ENCODE measurements at regions not wholly inside any gene's neighbourhood (a gene's known extent, or its start where the extent isn't known, plus 50 kb on each side); places are given as distances from the start of the nearest gene placed in this dataset.

DNA sequence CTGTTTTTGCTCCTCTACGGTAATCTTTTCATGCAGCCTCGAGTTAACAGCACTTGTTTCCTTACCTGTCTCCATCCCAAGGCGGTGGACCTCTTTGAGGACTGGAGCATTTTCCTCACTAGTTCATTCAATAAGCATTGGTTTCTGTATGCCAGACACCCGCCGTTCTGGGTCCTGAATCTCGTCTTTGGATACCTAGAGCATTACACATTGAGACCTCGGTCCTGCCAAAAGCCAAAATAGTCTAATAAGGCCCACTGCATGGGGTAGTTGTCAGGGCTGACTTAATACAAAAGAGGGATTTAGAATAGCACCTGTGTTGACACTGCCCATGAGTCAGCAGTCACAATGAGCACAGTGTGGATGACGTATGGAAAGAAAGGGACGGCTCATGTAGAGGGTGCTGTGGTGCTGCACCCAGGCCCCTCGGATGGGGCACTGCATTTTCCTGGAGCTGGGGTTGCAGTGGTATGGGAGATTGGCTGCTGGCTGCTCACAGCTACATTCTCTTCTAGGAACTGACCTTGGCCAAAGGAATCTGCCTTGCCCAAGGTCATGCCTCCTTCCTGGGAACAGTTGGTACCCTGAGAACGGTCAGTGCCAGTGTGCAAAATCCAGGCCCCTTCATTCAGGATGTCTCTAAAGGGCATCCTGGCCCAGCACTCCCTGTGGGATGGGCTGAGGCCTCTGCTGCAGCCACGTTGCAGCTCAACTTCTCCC, 126.9 kb upstream of the NCK2 start:
- DNase-seq: no peak

DNA sequence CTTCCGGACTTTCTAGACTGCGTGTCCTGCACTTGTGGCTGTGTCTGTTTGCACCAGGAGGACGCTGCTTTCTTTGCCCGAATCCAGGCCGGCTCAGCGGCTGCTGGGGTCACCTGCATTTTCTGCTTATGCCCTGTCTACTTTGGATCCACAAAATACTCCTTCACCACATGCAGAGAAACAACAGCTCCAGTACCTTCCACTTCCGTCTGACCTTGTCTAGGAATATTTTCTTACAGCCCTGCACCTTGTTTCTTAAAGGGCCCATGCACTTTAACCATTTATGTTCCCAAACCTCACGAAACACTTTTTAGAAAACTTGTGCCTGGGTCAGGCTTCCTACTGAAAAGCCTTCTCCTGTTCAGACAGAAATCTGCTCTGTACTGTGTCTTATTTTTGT, 129.4 kb upstream of the NCK2 start:
- DNase-seq: no peak

DNA sequence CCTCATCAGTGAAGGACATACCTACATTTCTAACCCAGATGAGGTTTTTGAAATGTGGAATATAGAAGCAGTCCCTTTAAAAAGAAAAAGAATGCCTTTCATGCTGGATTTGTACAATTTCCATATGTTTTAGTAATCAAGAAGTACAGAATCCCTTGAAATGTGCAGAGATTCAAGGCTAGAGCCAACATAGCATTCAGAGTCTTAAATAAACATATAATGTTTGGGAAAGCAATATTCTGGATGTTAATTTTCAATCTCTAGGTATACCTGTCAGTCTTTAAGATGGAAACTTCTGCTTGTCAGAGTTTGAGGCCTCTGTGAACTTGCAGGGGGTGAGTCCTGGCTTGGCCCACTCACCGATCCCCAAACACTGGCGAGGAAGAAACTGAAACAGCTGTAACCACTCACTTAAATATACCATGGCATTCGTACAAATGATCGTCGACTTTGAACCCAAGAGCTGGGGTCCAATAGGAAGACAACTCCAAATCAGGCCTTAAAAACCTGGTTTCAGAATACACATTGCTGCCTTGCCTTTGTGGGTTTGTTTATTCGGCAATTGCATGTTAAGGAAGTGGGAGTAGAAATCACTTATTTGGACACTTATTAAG, 132.8 kb upstream of the NCK2 start:
- DNase-seq: no peak

DNA sequence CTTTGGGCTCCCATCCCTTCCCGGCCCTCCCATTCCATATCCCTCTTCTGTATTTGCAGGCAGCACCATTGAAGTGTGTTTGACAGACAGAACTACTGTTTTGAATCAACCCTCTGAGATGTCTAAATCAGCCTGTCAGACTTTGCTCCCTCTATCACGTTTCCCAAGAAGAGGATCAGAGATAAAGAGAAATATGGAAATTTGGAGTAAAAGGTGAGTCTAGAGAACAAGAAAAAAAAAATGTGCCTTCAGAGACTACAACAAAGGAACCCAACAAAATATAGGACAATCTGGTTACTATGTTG, 133.4 kb upstream of the NCK2 start:
- DNase-seq: no peak

DNA sequence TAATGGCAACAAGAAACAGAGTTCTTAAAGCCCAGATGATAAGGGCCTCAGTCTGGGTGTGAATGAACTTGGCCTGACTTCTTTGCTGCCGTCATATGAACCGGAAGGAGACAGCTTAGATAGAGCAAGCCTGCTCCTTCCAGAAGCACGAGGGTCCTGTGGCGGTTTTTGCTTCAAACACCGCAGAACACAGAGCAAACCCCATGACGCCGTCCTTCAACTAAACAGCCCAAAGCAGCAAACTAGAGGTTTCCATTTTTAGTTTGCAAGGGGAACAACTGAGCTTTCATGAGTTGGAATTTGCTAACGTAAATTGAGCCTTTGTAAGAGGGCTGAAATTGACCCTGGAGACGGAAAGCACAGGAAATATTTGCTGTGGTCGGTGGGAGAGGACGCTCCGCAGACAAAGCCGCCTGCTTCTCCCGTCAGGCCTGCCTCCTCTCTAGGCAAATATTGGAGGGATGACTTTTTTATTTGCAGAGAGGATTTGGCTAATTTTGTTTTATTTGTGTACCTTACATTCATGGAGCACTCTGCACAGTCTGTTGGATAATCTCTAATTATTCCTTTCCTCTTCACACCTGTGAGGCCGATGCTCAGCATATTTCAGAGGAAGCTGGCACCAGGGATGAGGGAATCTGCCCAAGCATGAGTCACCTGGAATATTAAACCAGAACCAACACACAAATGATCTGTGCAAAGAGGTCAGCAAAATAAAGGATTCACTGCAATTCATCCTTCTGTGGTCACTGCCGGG, 134.0 kb upstream of the NCK2 start:
- DNase-seq: no peak

DNA sequence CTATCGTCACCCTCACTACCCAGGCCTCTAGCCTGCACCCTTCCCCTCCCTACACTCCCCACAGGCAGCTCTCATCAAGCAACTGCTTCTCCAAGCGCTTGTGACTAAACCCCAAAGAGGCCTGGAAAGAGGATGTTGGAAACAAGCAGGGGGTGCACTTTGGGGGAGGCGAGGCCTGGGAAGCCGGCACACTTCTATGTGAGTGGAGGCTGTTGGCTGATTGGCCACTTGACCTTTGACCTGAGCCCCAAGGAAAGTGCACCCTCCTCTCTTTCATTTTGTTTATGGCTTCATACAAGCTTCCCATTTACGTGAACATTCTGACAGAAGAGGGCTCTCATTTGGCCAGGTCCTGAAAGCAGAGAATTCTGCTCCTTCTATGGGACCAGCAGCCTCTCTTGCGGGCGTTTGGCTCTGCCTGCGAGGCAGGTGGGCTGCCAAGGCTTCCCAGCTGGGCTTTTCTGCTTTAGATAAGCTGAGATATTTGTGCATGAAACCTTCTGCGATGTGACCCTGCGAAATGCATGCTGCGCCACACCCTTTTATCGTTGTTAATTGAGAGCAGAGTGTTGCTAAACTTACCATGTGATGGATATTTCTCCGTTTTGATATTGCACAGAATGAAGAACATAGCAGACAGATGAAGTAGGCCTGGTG, 134.8 kb upstream of the NCK2 start:
- no peak for DNase-seq

DNA sequence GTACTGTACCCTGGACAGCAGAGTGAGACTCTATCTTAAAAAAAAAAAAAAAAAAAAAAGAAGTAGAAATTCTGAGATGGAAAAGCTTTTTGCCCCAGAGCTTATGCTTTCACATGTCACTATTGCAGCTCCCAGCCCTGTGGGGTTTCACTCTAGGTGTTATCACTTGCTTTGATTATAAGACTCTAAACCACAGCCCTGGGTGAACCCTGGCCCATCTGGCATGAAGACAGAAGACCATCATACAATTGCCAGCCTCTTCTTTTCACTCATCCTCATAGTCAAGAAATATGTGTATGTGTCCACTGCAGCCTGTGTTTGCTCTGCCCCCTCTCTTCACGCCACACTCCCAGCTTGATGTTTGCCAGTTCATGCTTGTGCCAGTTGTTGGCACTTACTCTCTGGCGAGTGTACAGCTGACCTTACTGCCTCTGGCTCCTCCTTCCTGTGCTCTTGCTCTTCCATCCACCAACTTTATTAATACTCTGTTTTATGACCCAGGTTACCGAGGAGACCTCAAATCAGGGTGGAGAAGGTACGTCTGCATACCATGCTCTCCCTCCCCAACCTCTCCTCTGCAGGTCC, 136.7 kb upstream of the NCK2 start:
- no peak for DNase-seq

DNA sequence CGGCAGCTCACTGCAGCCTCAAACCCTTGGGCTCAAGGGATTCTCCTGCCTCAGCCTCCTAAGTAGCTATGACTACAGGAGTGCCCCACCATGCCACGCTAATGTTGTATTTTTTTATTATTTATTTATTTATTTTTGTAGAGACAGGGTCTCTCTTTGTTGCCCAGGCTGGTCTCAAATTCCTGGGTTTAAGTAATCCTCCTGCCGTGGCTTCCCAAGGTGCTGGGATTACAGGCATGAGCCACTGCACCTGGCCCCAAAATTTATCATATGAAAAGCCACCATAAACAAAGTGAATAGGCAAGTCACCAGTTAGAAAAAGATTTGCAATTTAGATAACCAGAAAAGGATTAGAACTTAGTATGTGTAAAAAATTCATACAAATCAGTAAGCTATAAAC, 138.6 kb upstream of the NCK2 start:
- no peak for DNase-seq

DNA sequence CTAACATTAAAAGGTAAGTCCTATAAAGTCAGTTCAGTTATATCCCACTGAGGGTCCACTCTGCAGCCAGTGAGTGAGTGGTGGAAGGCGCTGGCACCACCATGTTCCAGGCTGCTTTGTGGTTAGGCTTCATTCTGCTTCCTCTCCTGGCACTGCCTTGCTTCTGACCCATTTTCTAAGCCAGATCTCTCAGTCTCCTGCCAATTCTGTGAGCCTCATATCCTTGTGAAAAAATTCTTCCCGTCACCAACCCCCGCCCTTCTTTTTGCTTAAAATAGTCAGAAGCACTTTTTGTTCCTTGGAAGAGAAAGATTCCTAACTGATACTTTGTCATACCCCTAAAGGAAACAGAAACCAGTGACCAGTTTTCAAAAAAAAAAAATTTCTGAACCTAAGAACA, 139.8 kb upstream of the NCK2 start:
- no peak for DNase-seq

DNA sequence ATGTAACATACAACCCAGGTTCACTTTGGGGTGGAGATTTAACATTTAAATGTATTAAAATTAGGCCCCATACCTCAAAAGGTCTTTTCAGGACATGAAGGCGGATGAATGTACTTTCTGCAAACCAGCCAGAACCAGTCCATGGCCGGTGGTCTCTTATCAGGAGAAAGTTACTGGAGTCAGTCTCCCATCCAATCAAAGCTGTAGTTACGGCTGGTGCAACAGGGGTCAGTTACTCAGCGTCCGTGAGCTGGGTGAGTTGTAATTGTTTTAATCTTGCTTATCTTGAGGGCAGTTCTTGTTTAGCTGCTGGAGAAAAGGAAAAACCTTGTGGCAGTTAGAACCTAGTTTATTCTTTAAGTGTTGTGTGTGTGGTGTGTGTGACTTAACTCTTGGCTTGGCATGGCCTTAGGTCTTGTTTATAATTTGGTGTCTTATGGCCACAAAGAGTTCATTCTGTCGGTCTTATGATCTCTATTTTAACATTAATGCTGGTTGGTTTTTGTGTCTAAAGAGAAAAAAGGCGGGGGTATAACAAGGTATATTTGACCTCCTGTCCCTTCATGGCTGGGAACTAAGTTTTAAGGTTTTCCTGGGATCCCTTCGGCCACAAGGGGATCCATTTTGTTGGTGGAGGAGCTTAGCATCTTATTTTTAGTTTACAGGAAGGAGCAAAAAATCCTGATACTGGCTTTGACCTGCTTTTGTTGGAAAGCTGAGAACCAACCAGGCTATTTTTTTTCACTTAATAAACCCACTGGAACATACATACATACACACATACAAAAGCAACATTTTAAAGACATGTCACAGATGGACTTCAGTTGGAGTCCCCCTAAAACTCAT, 143.5 kb upstream of the NCK2 start:
- no peak for DNase-seq

DNA sequence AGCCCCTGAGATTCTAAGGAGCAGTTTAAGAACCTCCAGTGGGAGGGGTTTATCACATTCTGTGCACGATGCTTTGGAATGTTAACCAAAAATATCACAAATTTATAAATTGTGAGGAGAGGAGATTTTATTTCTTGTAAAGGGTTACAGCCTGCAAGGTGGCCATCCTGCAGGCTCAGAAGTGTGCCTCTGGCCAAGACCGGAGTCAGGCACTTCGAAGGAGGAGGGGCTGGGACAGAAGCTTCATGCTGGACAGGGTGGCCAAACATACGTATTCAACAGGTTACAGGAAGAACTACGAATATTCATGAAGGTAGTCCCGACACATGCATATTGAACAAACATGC, 144.1 kb upstream of the NCK2 start:
- DNase-seq: no peak

DNA sequence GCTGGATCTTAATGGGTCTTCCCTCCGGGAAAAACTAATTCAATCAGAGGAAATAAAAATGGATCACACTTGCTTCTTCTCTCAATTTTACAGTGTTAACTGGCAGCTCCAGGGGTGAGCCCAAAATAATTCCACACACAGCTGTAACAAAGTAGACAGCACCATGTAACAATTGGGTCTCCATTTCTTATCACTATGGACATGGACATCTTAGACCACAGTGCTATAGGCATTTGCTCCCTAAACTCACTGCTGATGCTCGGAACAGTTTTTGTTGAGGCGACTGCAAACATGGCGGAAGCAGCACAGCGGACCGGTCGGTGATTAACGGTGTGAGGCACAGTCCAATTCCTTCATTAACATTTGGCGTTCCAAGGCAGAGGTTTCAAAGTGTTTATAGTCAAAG, 144.7 kb upstream of the NCK2 start:
- no peak for DNase-seq

DNA sequence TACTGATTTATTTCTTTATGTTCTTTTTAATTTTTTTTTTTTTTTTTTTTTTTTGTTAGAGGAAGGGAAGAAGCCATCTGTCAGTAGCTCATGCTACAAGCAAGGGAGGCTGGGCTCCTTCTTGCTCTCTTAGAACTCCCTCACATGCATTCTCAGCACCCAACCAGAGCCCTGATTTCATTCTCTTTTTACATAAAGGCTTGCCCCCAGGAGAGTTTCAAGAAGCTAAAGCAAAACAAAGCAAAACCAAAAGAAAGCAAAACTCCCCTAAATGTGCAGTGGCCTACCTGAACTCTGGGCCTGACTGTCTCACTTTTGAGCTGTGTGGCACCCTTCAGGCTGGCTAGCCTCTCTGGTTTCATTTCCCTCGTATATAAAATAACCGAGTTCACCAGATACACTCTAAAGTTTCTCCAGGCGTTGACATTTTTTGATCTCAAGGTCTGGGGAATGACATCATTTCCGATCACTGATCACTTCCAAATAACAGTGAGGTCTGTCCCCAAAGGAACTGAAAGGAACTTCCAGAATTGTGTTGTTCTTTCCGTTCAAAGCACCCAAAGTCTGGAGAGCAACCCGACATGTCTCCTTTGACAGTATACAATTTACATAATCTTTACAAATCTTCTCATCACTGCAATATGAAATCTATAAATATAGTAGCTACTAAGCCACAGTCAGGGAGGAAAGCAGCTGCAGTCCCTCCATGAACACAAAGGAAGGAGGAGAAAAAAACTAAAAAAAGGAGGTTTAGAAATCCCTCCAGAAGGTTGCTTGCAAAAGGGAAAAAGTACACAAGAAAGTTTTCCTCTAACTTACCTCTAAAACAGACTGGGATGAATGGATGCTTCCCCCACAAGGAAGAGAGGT, 145.6 kb upstream of the NCK2 start:
- DNase-seq: no peak

DNA sequence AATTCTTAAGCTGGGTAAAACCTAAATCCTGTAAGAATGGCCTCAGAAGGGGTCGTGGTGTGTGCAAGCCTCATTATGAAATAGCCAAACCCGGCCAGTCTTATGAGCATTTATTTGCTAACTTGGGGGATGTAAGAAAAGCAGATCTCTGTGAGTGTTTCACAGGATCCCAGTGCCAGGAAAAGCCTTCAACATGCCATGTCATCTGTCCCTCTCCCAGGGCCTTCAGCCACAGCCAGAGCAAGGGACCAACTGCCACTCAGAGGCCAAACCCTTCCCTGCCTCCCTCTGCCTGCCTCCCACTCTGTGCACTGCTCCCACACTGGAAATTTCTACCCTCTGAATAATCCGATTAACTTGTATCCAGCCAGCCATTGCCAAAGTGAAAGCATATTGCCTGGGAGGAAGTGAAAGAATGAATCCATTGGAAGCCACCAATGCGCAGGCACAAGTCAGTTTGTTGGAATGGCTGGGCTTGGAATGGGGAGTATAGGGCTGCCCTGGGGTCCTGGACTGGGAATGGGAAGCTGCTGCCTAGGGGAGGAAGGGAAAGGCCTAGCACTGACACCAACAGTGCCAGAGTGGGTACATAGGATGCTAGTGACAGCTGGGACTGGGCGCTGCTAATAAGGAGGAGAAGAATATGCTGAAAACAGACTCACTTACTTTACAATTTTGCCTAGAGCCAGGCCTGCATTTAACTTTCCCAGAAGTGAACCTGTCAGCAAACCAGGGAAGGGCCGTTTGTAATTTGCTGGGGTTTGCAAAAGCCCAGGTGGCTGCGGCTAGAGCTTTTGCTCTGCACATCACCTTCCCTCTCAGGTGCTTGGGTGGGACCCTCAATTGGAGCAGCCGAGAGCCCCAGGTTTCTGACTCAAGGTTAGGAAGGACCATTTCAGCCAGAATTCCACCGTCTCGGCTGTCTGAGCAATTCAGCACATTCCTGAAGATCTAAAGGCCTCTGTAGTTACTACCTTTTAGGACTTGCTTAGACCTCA, 146.6 kb upstream of the NCK2 start:
- DNase-seq: no peak

DNA sequence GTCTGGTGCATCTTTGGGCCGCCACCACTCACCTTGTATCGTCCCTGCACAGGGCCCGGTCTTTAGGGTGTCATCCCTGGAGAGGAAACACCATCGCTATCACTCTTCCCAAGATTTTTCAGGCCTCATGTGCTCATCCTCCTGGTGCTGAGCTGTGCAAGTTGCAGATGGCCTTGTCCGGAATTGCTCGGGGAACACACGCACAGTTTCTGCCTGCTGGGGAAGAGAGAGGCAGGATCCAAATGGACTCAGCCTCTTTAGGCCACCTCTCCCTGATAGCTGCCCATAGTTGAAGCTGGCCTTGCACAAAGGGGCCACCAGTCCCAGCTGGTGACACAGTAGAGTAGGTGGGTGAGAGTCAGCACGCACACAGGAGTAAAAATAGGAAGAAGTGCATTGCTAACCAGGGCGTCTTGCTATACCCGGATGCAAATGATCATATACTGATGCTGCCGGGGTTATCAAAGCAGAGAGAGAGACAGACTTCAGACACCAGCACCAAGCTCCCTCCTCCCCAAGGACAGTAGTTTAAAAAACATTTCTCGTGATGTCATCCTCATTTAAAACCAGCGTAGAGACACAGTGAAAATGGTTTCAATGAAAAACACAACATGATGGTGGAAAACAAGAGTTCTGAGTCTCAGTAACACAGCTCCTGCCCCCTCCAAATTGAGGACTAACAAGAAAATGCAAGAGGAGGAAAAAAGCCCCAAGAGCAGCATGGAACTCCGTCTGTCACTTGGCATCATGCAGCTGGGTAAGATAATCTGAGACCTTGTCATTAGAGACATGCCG, 147.5 kb upstream of the NCK2 start:
- no peak for DNase-seq

DNA sequence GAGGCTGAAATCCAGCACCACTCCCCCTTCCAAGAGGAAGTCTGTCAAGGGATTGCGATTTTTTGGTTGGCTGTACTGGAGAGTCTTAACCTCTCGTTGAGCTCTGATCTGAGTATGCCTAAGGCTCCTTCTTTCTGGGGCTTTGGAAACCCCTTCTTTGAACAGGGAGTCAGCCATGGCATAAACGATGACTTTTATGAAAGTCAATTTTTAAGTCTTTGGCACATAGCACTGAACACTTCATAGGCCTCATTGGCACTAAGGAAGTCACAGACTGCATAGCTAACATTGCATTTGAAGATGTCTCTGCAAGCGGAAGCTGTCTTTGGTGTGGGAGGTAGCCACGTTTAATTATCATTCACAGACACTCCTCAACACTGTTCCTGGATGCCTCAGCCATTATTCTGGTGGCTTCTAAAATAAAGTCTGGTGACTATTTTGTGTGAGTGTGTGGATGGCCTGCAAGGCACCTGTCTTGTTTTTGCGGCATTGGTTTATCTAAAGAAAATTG, 148.2 kb upstream of the NCK2 start:
- DNase-seq: no peak

DNA sequence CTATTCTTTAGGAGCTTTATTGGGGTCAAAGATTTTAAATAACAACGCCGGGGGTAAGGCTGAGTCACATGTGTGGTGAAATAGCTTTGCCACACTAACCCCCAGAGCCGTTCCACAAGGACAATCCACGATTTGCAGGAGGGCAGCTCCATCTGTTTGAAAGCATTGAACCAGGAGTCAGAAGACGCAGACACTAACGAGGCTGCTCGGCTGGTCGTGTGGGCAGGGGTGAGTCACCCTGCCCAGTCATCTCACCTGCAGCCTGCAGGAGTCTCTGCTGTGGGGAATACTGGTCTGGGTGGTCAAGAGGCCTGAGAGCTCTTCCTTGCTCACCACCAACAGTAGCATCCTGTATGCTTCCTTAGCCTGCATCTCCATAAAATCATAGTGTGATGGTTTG, 149.2 kb upstream of the NCK2 start:
- DNase-seq: no peak

DNA sequence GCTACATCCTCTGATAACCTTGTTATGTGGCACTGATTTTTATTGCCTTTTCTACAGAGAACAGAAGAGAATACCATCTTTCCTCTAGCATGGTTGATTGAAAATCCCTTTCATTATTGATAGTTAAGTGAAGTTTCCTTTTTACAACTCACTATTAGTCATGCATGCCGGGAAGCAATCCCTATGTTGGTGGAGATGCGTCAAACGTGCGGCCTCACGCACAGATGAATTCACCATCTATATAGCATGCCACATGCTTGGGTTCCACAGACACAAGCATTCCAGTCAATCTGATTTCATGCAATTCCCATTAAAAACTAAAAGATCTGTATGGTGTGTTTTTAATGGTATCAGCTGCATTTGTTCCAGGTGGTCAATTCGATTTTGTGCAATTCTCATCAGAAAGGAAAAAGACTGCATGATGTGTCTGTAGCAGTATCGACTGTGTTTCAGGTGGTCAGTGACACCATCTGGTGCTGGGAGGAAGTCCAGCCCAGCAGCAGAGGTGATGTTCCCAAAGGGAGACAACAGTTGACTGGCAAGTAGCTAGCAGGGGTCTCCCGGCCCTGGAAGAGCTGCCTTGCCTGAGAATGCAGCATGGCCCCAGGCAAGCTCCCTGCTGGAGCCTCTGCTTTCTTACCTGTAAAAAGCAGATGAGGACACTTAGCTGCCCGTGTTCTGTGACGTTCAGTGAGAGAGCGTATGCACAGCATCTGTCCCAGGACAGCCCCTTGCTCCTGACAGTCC, 151.3 kb upstream of the NCK2 start:
- no peak for DNase-seq

DNA sequence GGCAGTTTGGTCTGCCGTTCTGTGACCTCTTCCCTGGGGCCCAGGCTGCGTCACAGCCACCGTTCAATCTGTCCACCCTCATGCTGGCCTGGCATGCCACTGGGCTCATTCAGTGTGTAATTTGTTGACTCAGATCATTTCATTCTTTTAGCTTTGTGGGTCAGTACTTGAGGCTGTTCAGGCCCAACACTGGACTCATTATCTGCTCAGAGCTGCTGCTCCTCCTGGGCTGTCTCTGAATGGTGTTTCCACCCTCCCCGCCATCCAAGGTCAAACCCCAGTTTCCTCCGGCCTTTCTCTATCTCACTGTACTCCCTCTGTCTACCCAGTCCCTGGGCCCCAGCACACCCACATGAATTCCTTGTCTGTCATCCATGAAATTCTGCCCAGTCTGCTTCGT, 152.4 kb upstream of the NCK2 start:
- no peak for DNase-seq

Data from activated CD8-positive, alpha-beta memory T cell treated with anti-CD3 and anti-CD28 coated beads for 24 hours (primary cell).